HCT116 (cell line): ENCODE measurements at regions not wholly inside any gene's neighbourhood (a gene's known extent, or its start where the extent isn't known, plus 50 kb on each side); places are given as distances from the start of the nearest gene placed in this dataset.

ENCODE experiments used
- ATAC-seq: fragments of 200-7000 bp; cut with Tn5 transposase; 2 replicates; pipeline ENCODE4 v1.9.1; 2020; ENCODE audit warnings: mild to moderate bottlenecking, moderate library complexity
- BruUV-seq: library from RNA; stranded (reverse); fragments of 400-500 nt; replicated peaks from 2 replicates; lab custom pipeline; 2021; lab: Mats Ljungman, UMichigan
- CTCF ChIA-PET: fragments of 300-600 bp; sonication (Branson Sonifier 250); formaldehyde crosslinking; loops from one replicate; lab custom pipeline; 2021; ENCODE audit warnings: antibody characterized with exemption; lab: Charles Lee
- POLR2A ChIA-PET: fragments of 300-600, 350-600 bp; sonication (Branson Sonifier 250); formaldehyde crosslinking; loops from one replicate; lab custom pipeline; 2021; ENCODE audit warnings: antibody characterized with exemption; lab: Charles Lee
- RAD21 ChIA-PET, 2 experiments: fragments of 300-600 bp; sonication (Branson Sonifier 250); formaldehyde crosslinking; loops; one replicate each; lab custom pipeline; 2023; ENCODE audit warnings: low total read pairs in 2 of 2; ENCODE audit not compliant: uncharacterized antibody in 2 of 2, unreplicated experiment in 2 of 2, low non-redundant PET in 1 of 2; lab: Charles Lee
- DNase-seq: peaks from one replicate; pipeline ENCODE4 v3.0.0-alpha.2; 2010; ENCODE audit warnings: low read depth, low spot score
- H2AFZ ChIP-seq: fragments of 200-600 bp; shearing (Covaris generic), sonication (generic); 2 replicates; pipeline ENCODE4 v1.6.1; 2017; ENCODE audit warnings: low read depth, mixed run types, mixed read lengths, antibody characterized with exemption, low read length; ENCODE audit not compliant: poor library complexity, severe bottlenecking
- H3K27ac ChIP-seq: 2 replicates; pipeline ENCODE4 v1.5.1; 2012; ENCODE audit warnings: low read depth, low read length
- H3K27me3 ChIP-seq: fragments of 200-600 bp; sonication (generic); 2 replicates; pipeline ENCODE4 v1.6.1; 2016; ENCODE audit warnings: mixed run types, low read length, mixed read lengths; ENCODE audit not compliant: insufficient read depth
- H3K36me3 ChIP-seq, 2 experiments: fragments of 200-500 bp in 1 of 2; fragments of 200-600 bp in 1 of 2; sonication (Bioruptor generic) in 1 of 2; sonication (generic) in 1 of 2; 2 replicates each; pipeline versions ENCODE4 v1.5.1 to v1.6.1; 2014 to 2016; ENCODE audit warnings: low read length in 2 of 2, inconsistent platforms in 1 of 2, mixed read lengths in 1 of 2, mixed run types in 1 of 2; ENCODE audit not compliant: insufficient read depth in 2 of 2, control insufficient read depth in 1 of 2
- H3K4me1 ChIP-seq, 2 experiments: fragments of 200-600 bp in 1 of 2; sonication (generic) in 1 of 2; 2 replicates each; pipeline versions ENCODE4 v1.5.1 to v1.6.1; 2012 to 2017; ENCODE audit warnings: low read length in 2 of 2, inconsistent platforms in 1 of 2, mild to moderate bottlenecking in 1 of 2, mixed read lengths in 1 of 2, mixed run types in 1 of 2, moderate library complexity in 1 of 2; ENCODE audit not compliant: insufficient read depth in 2 of 2, control insufficient read depth in 1 of 2
- H3K4me2 ChIP-seq: fragments of 200-600 bp; sonication (generic); 2 replicates; pipeline ENCODE4 v1.6.1; 2017; ENCODE audit warnings: mixed run types, low read length, mixed read lengths
- H3K4me3 ChIP-seq, 2 experiments: fragments of 200-600 bp in 1 of 2; sonication (generic) in 1 of 2; replicated peaks in 1 of 2; 2 replicates each; pipeline ENCODE4 v1.5.1; 2011 to 2016; ENCODE audit warnings: low read length in 2 of 2, control low read depth in 1 of 2, low read depth in 1 of 2, mild to moderate bottlenecking in 1 of 2, mixed read lengths in 1 of 2, mixed run types in 1 of 2
- H3K79me2 ChIP-seq: fragments of 200-600 bp; sonication (generic); 2 replicates; pipeline ENCODE4 v1.6.1; 2017; ENCODE audit warnings: mild to moderate bottlenecking, mixed run types, low read length, moderate library complexity, mixed read lengths; ENCODE audit not compliant: insufficient read depth
- H3K9ac ChIP-seq: fragments of 200-600 bp; sonication (generic); 2 replicates; pipeline ENCODE4 v1.6.1; 2016; ENCODE audit warnings: low read length, mixed read lengths
- H3K9me2 ChIP-seq: fragments of 200-600 bp; sonication (generic), shearing (Covaris generic); 2 replicates; pipeline ENCODE4 v1.6.1; 2017; ENCODE audit warnings: mixed run types, mild to moderate bottlenecking, moderate library complexity; ENCODE audit not compliant: insufficient read depth
- H3K9me3 ChIP-seq, 2 experiments: fragments of 200-500 bp in 1 of 2; fragments of 200-600 bp in 1 of 2; sonication (Bioruptor generic) in 1 of 2; sonication (generic) in 1 of 2; 2 replicates each; pipeline ENCODE4 v1.6.1; 2014 to 2017; ENCODE audit warnings: low read length in 2 of 2, mixed read lengths in 2 of 2, inconsistent platforms in 1 of 2, low read depth in 1 of 2, mild to moderate bottlenecking in 1 of 2, mixed run types in 1 of 2, moderate library complexity in 1 of 2; ENCODE audit not compliant: control insufficient read depth in 1 of 2, insufficient read depth in 1 of 2
- H4K20me1 ChIP-seq: fragments of 200-600 bp; sonication (generic), shearing (Covaris generic); 2 replicates; pipeline ENCODE4 v1.6.1; 2017; ENCODE audit warnings: mixed run types, mild to moderate bottlenecking, moderate library complexity; ENCODE audit not compliant: insufficient read depth
- ATF3 ChIP-seq: IDR thresholded peaks from 2 replicates; pipeline ENCODE4 v1.6.1; 2012
- CBX3 ChIP-seq: IDR thresholded peaks from 2 replicates; pipeline ENCODE4 v1.6.1; 2012; ENCODE audit warnings: low read depth
- ELF1 ChIP-seq: IDR thresholded peaks from 2 replicates; pipeline ENCODE4 v1.6.1; 2012; ENCODE audit warnings: low read depth, borderline replicate concordance
- POLR2A ChIP-seq: IDR thresholded peaks from 2 replicates; pipeline ENCODE4 v1.7.0; 2011; ENCODE audit warnings: borderline replicate concordance; ENCODE audit not compliant: insufficient read depth, insufficient read length; ENCODE audit errors: extremely low read depth
- POLR2AphosphoS5 ChIP-seq: IDR thresholded peaks from 2 replicates; pipeline ENCODE4 v1.6.1; 2011; ENCODE audit warnings: mild to moderate bottlenecking, low read depth, low read length, moderate library complexity
- SIN3A ChIP-seq: IDR thresholded peaks from 2 replicates; pipeline ENCODE4 v1.6.1; 2012; ENCODE audit warnings: low read depth
- SP1 ChIP-seq: IDR thresholded peaks from 2 replicates; pipeline ENCODE4 v1.6.1; 2012; ENCODE audit warnings: low read depth
- SRF ChIP-seq: IDR thresholded peaks from 2 replicates; pipeline ENCODE4 v1.6.1; 2012; ENCODE audit warnings: low read depth
- TCF7L2 ChIP-seq: IDR thresholded peaks from 2 replicates; pipeline ENCODE4 v1.7.0; 2011; ENCODE audit warnings: borderline replicate concordance, inconsistent platforms; ENCODE audit not compliant: insufficient read depth, insufficient read length; ENCODE audit errors: extremely low read depth
- YY1 ChIP-seq: IDR thresholded peaks from 2 replicates; pipeline ENCODE4 v1.6.1; 2011; ENCODE audit warnings: low read length, low read depth, moderate library complexity, mild to moderate bottlenecking; ENCODE audit not compliant: insufficient replicate concordance; ENCODE audit errors: extremely low read depth
- ZFX ChIP-seq: fragments of 450-650 bp; IDR thresholded peaks from 2 replicates; pipeline ENCODE4 v1.6.1; 2017
- ZNF274 ChIP-seq: fragments of 200-500 bp; sonication (Bioruptor generic); IDR thresholded peaks from 2 replicates; pipeline ENCODE4 v1.6.1; 2014; ENCODE audit warnings: mild to moderate bottlenecking, low read depth, low read length, inconsistent platforms
- intact Hi-C: fragments of 100-400 bp; cut with micrococcal nuclease; formaldehyde crosslinking; loops from 2 replicates; pipeline ENCODE4 v1.10.0; 2022
- TF ChIP-seq, protein P1 (sequence below): IDR thresholded peaks from 2 replicates; pipeline ENCODE4 v1.6.1; 2011; ENCODE audit warnings: mild to moderate bottlenecking, low read length, moderate library complexity; ENCODE audit not compliant: insufficient replicate concordance; ENCODE audit errors: extremely low read depth
- TF ChIP-seq, protein P2 (sequence below): IDR thresholded peaks from 2 replicates; pipeline ENCODE4 v1.6.1; 2012
- TF ChIP-seq, protein P3 (sequence below), 3 experiments: fragments of 200-600 bp in 1 of 3; sonication (generic) in 1 of 3; IDR thresholded peaks in 2 of 3; conservative IDR thresholded peaks in 1 of 3; 2 replicates each; pipeline ENCODE4 v1.5.1; 2012 to 2017; ENCODE audit warnings: low read depth in 2 of 3, low read length in 2 of 3, antibody characterized with exemption in 1 of 3, borderline replicate concordance in 1 of 3, control low read depth in 1 of 3, mild to moderate bottlenecking in 1 of 3, mixed read lengths in 1 of 3, mixed run types in 1 of 3, moderate library complexity in 1 of 3; ENCODE audit not compliant: insufficient read depth in 1 of 3

GRCh38 chrX:43500996-43501694 is 155.0 kb upstream of the MAOA start:
- CTCF ChIA-PET, result no interaction called here
- Histone ChIP-seq H3K79me2 (no peaks in the 10 kb centered on the region), H3K9me3 (no peaks in the 10 kb centered on the region), H3K4me3 (no peak overlapping the region), H3K9ac (no peak overlapping the region), H3K9me2 (no peaks in the 10 kb centered on the region), H2AFZ (no peak overlapping the region), H3K27me3 (no peaks in the 10 kb centered on the region), H3K4me2 (no peak overlapping the region), H3K27ac (no peak overlapping the region), H4K20me1 (no peaks in the 10 kb centered on the region), H3K4me1 (no peaks in the 10 kb centered on the region), H3K36me3 (no peaks in the 10 kb centered on the region)
- BruUV-seq, result no TSS peak
- DNase-seq, result no peak
- POLR2A ChIA-PET, result no interaction called here
- intact Hi-C loops, result no loop called here
- ATAC-seq, result no peak
- no peak for TF ChIP-seq SRF
- TF ChIP-seq TCF7L2, result no peak
- no peak for TF ChIP-seq YY1
- TF ChIP-seq, protein P1, sequence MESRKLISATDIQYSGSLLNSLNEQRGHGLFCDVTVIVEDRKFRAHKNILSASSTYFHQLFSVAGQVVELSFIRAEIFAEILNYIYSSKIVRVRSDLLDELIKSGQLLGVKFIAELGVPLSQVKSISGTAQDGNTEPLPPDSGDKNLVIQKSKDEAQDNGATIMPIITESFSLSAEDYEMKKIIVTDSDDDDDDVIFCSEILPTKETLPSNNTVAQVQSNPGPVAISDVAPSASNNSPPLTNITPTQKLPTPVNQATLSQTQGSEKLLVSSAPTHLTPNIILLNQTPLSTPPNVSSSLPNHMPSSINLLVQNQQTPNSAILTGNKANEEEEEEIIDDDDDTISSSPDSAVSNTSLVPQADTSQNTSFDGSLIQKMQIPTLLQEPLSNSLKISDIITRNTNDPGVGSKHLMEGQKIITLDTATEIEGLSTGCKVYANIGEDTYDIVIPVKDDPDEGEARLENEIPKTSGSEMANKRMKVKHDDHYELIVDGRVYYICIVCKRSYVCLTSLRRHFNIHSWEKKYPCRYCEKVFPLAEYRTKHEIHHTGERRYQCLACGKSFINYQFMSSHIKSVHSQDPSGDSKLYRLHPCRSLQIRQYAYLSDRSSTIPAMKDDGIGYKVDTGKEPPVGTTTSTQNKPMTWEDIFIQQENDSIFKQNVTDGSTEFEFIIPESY, result no peak
- TF ChIP-seq POLR2AphosphoS5, result no peak
- TF ChIP-seq SP1, result no peak
- TF ChIP-seq, protein P2, sequence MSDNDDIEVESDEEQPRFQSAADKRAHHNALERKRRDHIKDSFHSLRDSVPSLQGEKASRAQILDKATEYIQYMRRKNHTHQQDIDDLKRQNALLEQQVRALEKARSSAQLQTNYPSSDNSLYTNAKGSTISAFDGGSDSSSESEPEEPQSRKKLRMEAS, result no peak
- no peak for TF ChIP-seq ELF1
- no peak for TF ChIP-seq ZNF274
- no peak for TF ChIP-seq ZFX
- no peak for TF ChIP-seq ATF3
- TF ChIP-seq, protein P3, sequence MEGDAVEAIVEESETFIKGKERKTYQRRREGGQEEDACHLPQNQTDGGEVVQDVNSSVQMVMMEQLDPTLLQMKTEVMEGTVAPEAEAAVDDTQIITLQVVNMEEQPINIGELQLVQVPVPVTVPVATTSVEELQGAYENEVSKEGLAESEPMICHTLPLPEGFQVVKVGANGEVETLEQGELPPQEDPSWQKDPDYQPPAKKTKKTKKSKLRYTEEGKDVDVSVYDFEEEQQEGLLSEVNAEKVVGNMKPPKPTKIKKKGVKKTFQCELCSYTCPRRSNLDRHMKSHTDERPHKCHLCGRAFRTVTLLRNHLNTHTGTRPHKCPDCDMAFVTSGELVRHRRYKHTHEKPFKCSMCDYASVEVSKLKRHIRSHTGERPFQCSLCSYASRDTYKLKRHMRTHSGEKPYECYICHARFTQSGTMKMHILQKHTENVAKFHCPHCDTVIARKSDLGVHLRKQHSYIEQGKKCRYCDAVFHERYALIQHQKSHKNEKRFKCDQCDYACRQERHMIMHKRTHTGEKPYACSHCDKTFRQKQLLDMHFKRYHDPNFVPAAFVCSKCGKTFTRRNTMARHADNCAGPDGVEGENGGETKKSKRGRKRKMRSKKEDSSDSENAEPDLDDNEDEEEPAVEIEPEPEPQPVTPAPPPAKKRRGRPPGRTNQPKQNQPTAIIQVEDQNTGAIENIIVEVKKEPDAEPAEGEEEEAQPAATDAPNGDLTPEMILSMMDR (IDR thresholded peaks at IDR 0.05 in 2 of 3, conservative IDR thresholded peaks at IDR 0.05 in 1 of 3; ENCODE audit: borderline replicate concordance in 1 of 3, insufficient read depth in 1 of 3, low read depth in 2 of 3, low read length in 2 of 3), result no peak
- no peak for TF ChIP-seq SIN3A
- no peak for TF ChIP-seq POLR2A
- TF ChIP-seq CBX3, result no peak
- RAD21 ChIA-PET, result no interaction called here
